GM18519 (cell line): ENCODE measurements at regions not wholly inside any gene's neighbourhood (a gene's known extent, or its start where the extent isn't known, plus 50 kb on each side); places are given as distances from the start of the nearest gene placed in this dataset.

Experiments
- ATAC-seq: cut with Tn5 transposase; IDR thresholded peaks from one replicate; pipeline ENCODE4 v1.9.1; 2021; ENCODE audit warnings: mild to moderate bottlenecking, moderate library complexity; ENCODE audit not compliant: unreplicated experiment, low FRiP score

DNA sequence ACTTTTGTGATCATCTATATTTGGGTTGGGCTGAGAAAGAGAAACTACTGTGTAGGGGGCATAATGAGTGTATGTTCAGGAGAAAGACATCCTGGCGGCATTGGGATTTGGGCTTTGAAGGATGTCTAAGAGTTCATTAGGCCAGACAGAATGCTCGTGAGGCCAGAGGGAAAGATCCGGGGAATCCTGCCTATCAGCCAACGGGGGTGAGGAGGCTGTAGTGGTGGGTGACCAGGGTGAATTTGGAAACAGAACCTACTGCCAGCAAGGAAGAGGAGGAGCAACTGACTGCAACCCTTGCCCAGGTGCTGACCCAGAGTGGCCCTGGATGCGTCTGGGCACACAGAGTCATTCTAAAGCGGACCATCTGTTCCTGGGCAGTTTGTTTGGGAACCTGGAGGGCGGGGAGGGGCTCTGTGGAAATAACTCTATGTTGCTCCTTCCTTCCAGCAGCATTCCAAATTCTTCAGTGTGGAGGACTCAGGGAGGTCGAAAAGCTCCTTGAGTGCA lies 56.9 kb upstream of the ECE1 start:
- ATAC-seq, result no peak

DNA sequence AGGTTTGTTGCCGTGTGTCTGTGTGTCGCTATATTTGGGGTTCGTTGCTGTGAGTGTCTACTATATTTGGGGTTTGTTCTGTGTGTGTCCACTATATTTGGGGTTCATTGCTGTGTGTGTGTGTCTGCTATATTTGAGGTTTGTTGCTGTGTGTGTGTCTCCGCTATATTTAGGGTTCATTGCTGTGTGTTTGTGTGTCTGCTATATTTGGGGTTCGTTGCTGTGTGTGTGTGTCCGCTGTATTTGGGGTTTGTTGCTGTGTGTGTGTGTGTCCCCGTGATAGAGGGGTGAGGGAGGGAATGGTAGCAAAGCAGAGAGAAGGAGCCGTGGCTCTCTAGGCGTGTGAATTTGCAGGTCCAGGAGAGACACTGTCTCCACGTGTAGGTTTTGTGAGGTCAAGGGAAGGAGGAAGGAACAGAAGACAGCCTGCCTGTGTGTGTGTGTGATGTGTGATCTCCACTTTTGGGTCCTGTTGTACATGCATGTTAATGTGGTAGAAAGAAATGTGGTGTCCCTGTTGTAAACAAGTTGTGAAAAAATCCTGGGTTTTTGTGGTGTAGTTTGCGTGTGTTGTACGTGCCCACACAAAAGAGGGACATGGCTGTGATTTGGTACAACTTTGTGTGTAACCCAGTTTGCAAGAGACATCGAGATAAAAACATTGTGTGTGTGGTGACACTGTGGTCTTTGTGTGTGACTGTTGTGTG lies 56.3 kb upstream of the ECE1 start:
- no peak for ATAC-seq

DNA sequence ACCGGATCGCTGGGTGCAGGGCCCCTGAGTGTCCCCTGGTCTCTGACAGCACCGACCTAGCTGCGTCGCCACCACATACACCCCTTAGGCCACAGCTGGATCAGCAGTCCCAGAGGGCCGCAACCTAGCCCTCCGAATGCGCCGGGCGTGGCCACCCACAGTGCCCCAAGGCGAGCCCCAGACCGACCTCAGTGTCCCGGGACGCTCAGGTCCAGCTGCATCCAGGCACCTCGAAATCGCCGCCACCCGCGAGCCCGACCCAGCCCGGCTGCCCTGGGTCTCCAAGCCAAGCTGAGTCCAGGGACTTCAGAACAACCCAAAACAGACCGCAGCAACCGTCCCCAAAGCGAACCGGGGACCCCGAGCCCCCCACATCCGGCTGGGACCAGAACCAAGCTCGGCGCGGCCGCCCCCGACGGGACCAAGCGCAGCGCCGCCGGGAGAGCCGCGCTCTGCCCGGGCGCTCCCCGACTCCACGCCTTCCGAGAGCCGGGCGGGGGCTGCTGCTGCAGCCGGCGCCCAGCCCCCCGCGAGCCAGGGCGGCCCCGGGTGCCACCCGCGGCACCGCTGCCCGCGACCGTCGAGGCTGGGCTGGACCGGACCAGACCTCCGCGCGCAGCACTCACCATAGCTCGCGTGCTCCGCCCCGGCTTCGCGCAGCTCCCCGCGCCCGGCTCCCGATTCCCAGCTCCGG lies 54.6 kb upstream of the ECE1 start:
- ATAC-seq, result peak; percentile 16

DNA sequence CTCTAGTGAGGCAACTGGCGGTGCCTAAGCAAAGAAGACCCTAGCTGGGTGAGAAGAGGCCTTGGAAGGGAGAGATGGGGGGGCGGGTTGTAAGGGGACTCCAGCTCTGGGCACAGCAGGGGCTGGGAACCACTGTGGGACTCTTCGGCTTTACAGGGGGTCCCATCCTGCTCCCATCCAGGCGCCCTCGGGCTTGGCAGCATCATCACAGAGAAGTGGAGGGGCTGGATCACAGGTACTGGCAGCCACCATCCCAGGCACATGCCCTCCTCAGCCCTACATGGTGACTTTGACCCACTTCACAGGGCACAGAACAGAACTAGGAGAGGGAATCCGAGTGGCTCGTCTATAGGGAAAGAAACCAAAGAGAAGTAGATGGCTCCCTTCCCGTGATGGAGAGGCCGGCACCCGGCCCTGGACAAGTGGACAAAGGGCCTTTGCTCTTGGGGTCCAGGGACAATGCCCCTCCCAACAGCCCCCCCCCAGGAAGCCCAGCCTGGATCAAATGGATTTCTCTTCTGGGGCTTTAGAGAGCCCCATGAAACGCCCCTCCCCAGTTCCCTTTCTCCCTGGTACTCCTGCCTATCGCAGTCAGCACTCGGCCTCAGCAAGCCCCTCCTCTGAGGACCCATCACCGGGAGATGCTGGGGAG lies 54.0 kb upstream of the ECE1 start:
- no peak for ATAC-seq

DNA sequence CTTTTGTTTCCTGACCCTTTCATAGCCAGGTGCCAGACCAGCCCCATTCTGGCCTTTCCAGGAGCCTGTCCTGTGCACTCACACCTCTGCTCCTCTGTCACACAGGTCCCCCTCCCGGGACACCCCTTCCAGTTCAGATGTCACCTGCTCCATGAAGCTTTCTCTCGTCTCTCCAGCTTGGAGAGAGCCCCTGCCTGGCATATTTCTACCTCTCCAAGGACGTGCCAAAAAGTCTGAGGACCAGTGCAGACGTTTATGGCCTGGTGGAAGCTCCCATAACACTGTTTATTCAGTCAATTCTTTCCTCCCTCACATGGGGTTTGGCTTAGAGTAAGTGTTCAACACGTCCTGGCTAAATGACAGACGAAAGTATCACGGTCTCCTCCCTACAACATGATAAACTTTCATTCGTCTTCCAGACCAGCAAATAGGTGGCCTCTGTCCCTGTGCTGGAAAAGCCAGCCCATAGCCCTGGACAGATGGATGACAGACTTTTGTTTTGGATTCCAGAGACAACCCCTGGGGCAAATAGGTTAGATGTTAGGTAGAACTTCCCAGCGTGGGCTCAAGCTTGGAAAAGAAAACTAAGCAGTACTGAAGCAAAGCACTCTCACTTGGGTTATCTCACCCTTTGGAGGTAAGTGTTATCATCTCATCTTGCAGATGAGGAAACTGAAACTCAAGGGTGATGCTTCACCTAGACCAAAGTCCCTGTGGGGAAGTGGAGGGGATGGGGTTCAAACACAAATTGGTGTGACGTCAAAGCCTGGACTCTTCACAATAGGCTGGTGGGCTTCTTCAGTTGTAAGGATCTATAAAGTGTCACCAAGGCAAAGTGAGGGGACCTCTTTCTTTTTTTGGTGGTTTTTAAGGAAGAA lies 52.9 kb upstream of the ECE1 start:
- ATAC-seq, result no peak

DNA sequence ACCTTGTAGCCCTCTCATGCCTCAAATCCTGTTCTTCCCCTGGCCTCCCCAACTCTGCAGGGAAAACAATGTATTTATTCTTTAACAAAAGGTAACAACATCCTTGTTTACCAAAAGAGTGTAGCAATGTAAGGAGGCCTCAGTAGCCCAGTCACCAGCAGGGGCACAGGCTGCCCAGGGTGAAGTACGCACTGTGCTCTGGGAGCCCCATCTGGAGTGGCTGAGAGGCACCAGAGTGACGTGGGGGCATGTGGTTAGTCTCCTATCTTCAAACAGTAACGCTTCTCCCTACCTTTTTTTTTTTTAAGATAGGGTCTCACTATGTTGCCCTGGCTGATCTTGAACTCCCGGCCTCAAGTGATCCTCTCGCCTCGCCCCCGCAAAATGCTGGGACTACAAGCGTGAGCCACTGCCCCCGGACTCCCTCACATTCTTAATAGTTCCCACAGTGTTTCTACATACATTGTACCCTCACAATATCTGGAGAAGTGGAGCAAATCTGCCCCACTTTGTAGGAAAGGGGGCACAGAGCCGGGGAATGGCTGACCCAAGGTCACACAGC lies 51.3 kb upstream of the ECE1 start:
- ATAC-seq, result no peak

DNA sequence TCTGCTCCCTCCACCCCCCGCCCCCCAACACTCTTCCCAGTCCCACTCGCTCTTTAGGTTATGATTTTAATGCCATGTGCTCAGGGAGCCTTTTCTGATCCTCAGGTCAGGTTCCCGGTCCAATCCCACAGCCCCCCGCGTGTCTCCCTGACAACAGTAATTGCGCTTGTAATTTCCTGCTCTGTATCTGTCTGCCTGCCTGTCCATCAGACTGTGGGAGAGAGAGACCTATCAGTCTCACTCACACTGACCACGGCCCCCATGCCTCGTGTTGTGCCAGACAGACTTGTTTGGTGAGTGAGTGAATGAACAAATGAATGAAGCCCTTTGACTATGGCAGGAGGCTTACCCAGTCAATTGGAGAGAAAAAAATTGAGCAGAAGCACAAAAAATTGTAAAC lies 50.8 kb upstream of the ECE1 start:
- no peak for ATAC-seq

DNA sequence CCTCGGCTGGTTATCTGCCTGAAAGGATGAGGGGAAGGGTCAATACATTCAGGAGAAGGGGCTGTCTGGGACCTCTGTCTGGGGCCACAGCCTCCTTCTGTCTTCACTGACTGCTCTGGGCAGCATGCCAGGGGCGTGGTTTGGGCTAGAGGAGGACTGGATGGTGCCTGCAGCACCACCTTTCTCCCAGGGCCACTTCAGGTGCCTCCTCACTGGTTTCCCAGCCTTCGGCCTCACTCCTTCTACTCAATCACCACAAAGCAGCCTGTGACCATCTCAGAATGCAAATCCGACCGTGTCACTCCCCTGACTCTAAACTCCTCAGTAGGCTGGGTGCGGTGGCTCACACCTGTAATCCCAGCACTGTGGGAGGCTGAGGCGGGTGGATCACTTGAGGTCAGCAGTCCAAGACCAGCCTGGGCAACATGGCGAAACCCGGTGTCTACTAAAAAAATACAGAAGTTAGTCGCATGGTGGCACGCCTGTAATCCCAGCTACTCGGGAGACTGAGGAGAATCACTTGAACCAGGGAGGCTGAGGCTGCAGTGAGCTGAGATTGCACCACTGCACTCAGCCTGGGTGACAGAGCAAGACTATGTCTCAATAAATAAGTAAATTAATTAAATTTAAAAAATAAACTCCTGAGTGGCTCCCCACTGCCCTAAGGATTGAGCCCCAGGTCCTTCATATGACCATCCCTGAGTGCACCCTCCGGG lies 50.1 kb upstream of the ECE1 start:
- no peak for ATAC-seq
